GM12878 (cell line): ENCODE measurements at regions not wholly inside any gene's neighbourhood (a gene's known extent, or its start where the extent isn't known, plus 50 kb on each side); places are given as distances from the start of the nearest gene placed in this dataset.

Source experiments
- ATF7 ChIP-seq: fragments of 450-650 bp; IDR thresholded peaks from 2 replicates; pipeline ENCODE4 v1.6.1; 2016; ENCODE audit warnings: low read depth, mild to moderate bottlenecking
- BACH1 ChIP-seq: fragments of 450-650 bp; IDR thresholded peaks from 2 replicates; pipeline ENCODE4 v1.6.1; 2017; ENCODE audit warnings: mild to moderate bottlenecking, borderline replicate concordance
- CHD1 ChIP-seq: IDR thresholded peaks from 2 replicates; pipeline ENCODE4 v1.6.1; 2012; ENCODE audit warnings: low read depth, low read length, improper control_type of control experiment
- DPF2 ChIP-seq: fragments of 450-650 bp; IDR thresholded peaks from 2 replicates; pipeline ENCODE4 v1.6.1; 2017; ENCODE audit warnings: mild to moderate bottlenecking
- IRF4 ChIP-seq: IDR thresholded peaks from 2 replicates; pipeline ENCODE4 v1.6.1; 2011; ENCODE audit warnings: low read depth, low read length
- KLF5 ChIP-seq: fragments of 450-650 bp; IDR thresholded peaks from 2 replicates; pipeline ENCODE4 v1.6.1; 2014; ENCODE audit warnings: mild to moderate bottlenecking; ENCODE audit not compliant: partially characterized antibody
- MYC ChIP-seq: IDR thresholded peaks from 2 replicates; pipeline ENCODE4 v1.6.1; 2011; ENCODE audit warnings: mild to moderate bottlenecking, low read length, moderate library complexity, inconsistent platforms; ENCODE audit not compliant: insufficient read depth, insufficient replicate concordance, insufficient read length, severe bottlenecking
- NBN ChIP-seq: fragments of 450-650 bp; IDR thresholded peaks from 2 replicates; pipeline ENCODE4 v1.6.1; 2016
- NR2C1 ChIP-seq: fragments of 450-650 bp; IDR thresholded peaks from 2 replicates; pipeline ENCODE4 v1.6.1; 2017; ENCODE audit warnings: antibody characterized with exemption, mild to moderate bottlenecking, moderate library complexity
- NR2F1 ChIP-seq: fragments of 450-650 bp; conservative IDR thresholded peaks from 2 replicates; pipeline ENCODE4 v1.6.1; 2017; ENCODE audit warnings: mild to moderate bottlenecking
- RAD51 ChIP-seq: fragments of 450-650 bp; IDR thresholded peaks from 2 replicates; pipeline ENCODE4 v1.6.1; 2016; ENCODE audit warnings: moderate library complexity, mild to moderate bottlenecking, inconsistent platforms
- SIN3A ChIP-seq: IDR thresholded peaks from 2 replicates; pipeline ENCODE4 v1.6.1; 2012; ENCODE audit warnings: low read depth, low read length, improper control_type of control experiment
- SMAD5 ChIP-seq: IDR thresholded peaks from 2 replicates; pipeline ENCODE4 v1.6.1; 2016; ENCODE audit warnings: antibody characterized with exemption, low read depth
- SMC3 ChIP-seq: IDR thresholded peaks from 2 replicates; pipeline ENCODE4 v1.6.1; 2011; ENCODE audit warnings: low read length, improper control_type of control experiment, borderline replicate concordance
- SPI1 ChIP-seq: IDR thresholded peaks from 2 replicates; pipeline ENCODE4 v1.6.1; 2011; ENCODE audit warnings: low read depth, mild to moderate bottlenecking, low read length, moderate library complexity, borderline replicate concordance; ENCODE audit not compliant: insufficient read depth
- STAT1 ChIP-seq: fragments of 450-650 bp; conservative IDR thresholded peaks from 2 replicates; pipeline ENCODE4 v1.6.1; 2014; ENCODE audit warnings: antibody characterized with exemption, mild to moderate bottlenecking
- TCF7 ChIP-seq: IDR thresholded peaks from 2 replicates; pipeline ENCODE4 v1.6.1; 2014; ENCODE audit warnings: antibody characterized with exemption, borderline replicate concordance
- WRNIP1 ChIP-seq: IDR thresholded peaks from 2 replicates; pipeline ENCODE4 v1.6.1; 2011; ENCODE audit warnings: low read depth, low read length, improper control_type of control experiment, borderline replicate concordance
- YBX1 ChIP-seq: fragments of 450-650 bp; IDR thresholded peaks from 2 replicates; pipeline ENCODE4 v1.6.1; 2016; ENCODE audit warnings: antibody characterized with exemption
- TF ChIP-seq, protein P1 (sequence below): fragments of 450-650 bp; IDR thresholded peaks from 2 replicates; pipeline ENCODE4 v1.6.1; 2016; ENCODE audit warnings: mild to moderate bottlenecking
- TF ChIP-seq, protein P2 (sequence below): fragments of 450-650 bp; IDR thresholded peaks from 2 replicates; pipeline ENCODE4 v1.6.1; 2017; ENCODE audit warnings: mild to moderate bottlenecking, low read depth, inconsistent platforms; ENCODE audit not compliant: poor library complexity, severe bottlenecking
- TF ChIP-seq, protein P3 (sequence below): IDR thresholded peaks from 2 replicates; pipeline ENCODE4 v1.6.1; 2011; ENCODE audit warnings: borderline replicate concordance, low read depth, mild to moderate bottlenecking, moderate library complexity, low read length; ENCODE audit not compliant: insufficient read depth, poor library complexity, severe bottlenecking
- TF ChIP-seq, protein P4 (sequence below): fragments of 450-650 bp; formaldehyde crosslinking; IDR thresholded peaks from 2 replicates; pipeline ENCODE4 v1.4.0; 2020; ENCODE audit warnings: mild to moderate bottlenecking, moderate library complexity
- TF ChIP-seq, protein P5 (sequence below): fragments of 450-650 bp; IDR thresholded peaks from 2 replicates; pipeline ENCODE4 v1.6.1; 2014; ENCODE audit warnings: mild to moderate bottlenecking

DNA sequence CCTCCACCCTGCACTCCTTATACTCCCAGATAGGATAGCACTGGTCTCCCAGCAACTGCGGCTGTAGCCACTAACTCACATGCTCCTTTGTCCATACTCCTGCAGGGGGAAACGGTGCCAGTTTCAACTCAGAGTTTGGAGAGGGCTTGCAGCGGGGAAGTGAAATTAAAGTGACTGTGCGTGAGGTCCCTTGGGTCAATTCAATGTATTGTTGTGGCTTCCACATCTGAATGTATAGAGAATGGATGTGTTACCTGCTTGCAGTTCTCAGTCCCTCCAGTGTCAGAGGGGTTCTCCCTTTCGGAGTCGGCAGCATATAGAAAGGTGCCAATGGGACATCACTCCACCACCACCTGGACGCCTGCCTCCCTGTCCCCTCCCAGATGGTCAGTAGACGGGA is 93.6 kb upstream of the CNKSR3 start (continued):
- peak; percentile 64 for TF ChIP-seq ATF7
- TF ChIP-seq, protein P1, sequence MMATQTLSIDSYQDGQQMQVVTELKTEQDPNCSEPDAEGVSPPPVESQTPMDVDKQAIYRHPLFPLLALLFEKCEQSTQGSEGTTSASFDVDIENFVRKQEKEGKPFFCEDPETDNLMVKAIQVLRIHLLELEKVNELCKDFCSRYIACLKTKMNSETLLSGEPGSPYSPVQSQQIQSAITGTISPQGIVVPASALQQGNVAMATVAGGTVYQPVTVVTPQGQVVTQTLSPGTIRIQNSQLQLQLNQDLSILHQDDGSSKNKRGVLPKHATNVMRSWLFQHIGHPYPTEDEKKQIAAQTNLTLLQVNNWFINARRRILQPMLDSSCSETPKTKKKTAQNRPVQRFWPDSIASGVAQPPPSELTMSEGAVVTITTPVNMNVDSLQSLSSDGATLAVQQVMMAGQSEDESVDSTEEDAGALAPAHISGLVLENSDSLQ, result no peak
- TF ChIP-seq, protein P2, sequence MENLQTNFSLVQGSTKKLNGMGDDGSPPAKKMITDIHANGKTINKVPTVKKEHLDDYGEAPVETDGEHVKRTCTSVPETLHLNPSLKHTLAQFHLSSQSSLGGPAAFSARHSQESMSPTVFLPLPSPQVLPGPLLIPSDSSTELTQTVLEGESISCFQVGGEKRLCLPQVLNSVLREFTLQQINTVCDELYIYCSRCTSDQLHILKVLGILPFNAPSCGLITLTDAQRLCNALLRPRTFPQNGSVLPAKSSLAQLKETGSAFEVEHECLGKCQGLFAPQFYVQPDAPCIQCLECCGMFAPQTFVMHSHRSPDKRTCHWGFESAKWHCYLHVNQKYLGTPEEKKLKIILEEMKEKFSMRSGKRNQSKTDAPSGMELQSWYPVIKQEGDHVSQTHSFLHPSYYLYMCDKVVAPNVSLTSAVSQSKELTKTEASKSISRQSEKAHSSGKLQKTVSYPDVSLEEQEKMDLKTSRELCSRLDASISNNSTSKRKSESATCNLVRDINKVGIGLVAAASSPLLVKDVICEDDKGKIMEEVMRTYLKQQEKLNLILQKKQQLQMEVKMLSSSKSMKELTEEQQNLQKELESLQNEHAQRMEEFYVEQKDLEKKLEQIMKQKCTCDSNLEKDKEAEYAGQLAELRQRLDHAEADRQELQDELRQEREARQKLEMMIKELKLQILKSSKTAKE, result peak; percentile 65
- TF ChIP-seq RAD51, result no peak
- TF ChIP-seq, protein P3, sequence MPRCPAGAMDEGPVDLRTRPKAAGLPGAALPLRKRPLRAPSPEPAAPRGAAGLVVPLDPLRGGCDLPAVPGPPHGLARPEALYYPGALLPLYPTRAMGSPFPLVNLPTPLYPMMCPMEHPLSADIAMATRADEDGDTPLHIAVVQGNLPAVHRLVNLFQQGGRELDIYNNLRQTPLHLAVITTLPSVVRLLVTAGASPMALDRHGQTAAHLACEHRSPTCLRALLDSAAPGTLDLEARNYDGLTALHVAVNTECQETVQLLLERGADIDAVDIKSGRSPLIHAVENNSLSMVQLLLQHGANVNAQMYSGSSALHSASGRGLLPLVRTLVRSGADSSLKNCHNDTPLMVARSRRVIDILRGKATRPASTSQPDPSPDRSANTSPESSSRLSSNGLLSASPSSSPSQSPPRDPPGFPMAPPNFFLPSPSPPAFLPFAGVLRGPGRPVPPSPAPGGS, result no peak
- TF ChIP-seq, protein P4, sequence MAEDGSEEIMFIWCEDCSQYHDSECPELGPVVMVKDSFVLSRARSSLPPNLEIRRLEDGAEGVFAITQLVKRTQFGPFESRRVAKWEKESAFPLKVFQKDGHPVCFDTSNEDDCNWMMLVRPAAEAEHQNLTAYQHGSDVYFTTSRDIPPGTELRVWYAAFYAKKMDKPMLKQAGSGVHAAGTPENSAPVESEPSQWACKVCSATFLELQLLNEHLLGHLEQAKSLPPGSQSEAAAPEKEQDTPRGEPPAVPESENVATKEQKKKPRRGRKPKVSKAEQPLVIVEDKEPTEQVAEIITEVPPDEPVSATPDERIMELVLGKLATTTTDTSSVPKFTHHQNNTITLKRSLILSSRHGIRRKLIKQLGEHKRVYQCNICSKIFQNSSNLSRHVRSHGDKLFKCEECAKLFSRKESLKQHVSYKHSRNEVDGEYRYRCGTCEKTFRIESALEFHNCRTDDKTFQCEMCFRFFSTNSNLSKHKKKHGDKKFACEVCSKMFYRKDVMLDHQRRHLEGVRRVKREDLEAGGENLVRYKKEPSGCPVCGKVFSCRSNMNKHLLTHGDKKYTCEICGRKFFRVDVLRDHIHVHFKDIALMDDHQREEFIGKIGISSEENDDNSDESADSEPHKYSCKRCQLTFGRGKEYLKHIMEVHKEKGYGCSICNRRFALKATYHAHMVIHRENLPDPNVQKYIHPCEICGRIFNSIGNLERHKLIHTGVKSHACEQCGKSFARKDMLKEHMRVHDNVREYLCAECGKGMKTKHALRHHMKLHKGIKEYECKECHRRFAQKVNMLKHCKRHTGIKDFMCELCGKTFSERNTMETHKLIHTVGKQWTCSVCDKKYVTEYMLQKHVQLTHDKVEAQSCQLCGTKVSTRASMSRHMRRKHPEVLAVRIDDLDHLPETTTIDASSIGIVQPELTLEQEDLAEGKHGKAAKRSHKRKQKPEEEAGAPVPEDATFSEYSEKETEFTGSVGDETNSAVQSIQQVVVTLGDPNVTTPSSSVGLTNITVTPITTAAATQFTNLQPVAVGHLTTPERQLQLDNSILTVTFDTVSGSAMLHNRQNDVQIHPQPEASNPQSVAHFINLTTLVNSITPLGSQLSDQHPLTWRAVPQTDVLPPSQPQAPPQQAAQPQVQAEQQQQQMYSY (CRISPR knock-in tag), result no peak
- 0 out of 2 replicates have a peak, but pooled peaks have one; percentile 26 for TF ChIP-seq TCF7
- no peak; the same call in 1 of the 2 replicates for TF ChIP-seq NBN
- no peak for TF ChIP-seq KLF5
- TF ChIP-seq NR2C1, result no peak
- no peak for TF ChIP-seq CHD1
- TF ChIP-seq SIN3A, result no peak
- TF ChIP-seq BACH1, result peak; percentile 77; the same call in 1 of the 2 replicates
- TF ChIP-seq DPF2, result peak; percentile 92
- TF ChIP-seq NR2F1, result peak; percentile 96
- no peak for TF ChIP-seq YBX1
- no peak for TF ChIP-seq STAT1
- peak; percentile 89 for TF ChIP-seq SPI1
- TF ChIP-seq, protein P5, sequence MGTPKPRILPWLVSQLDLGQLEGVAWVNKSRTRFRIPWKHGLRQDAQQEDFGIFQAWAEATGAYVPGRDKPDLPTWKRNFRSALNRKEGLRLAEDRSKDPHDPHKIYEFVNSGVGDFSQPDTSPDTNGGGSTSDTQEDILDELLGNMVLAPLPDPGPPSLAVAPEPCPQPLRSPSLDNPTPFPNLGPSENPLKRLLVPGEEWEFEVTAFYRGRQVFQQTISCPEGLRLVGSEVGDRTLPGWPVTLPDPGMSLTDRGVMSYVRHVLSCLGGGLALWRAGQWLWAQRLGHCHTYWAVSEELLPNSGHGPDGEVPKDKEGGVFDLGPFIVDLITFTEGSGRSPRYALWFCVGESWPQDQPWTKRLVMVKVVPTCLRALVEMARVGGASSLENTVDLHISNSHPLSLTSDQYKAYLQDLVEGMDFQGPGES, result no peak
- no peak for TF ChIP-seq SMAD5
- no peak for TF ChIP-seq WRNIP1
- TF ChIP-seq SMC3, result no peak
- TF ChIP-seq IRF4, result peak; percentile 59; the same call in 1 of the 2 replicates
- no peak for TF ChIP-seq MYC
